HCT116 (cell line): ENCODE measurements at regions not wholly inside any gene's neighbourhood (a gene's known extent, or its start where the extent isn't known, plus 50 kb on each side); places are given as distances from the start of the nearest gene placed in this dataset.

Source experiments
- ATAC-seq: fragments of 200-7000 bp; cut with Tn5 transposase; 2 replicates; pipeline ENCODE4 v1.9.1; 2020; ENCODE audit warnings: mild to moderate bottlenecking, moderate library complexity
- BruUV-seq: library from RNA; stranded (reverse); fragments of 400-500 nt; replicated peaks from 2 replicates; lab custom pipeline; 2021; lab: Mats Ljungman, UMichigan
- CTCF ChIA-PET: fragments of 300-600 bp; sonication (Branson Sonifier 250); formaldehyde crosslinking; loops from one replicate; lab custom pipeline; 2021; ENCODE audit warnings: antibody characterized with exemption; lab: Charles Lee
- POLR2A ChIA-PET: fragments of 300-600, 350-600 bp; sonication (Branson Sonifier 250); formaldehyde crosslinking; loops from one replicate; lab custom pipeline; 2021; ENCODE audit warnings: antibody characterized with exemption; lab: Charles Lee
- RAD21 ChIA-PET, 2 experiments: fragments of 300-600 bp; sonication (Branson Sonifier 250); formaldehyde crosslinking; loops; one replicate each; lab custom pipeline; 2023; ENCODE audit warnings: low total read pairs in 2 of 2; ENCODE audit not compliant: uncharacterized antibody in 2 of 2, unreplicated experiment in 2 of 2, low non-redundant PET in 1 of 2; lab: Charles Lee
- DNase-seq: peaks from one replicate; pipeline ENCODE4 v3.0.0-alpha.2; 2010; ENCODE audit warnings: low read depth, low spot score
- H2AFZ ChIP-seq: fragments of 200-600 bp; shearing (Covaris generic), sonication (generic); 2 replicates; pipeline ENCODE4 v1.6.1; 2017; ENCODE audit warnings: low read depth, mixed run types, mixed read lengths, antibody characterized with exemption, low read length; ENCODE audit not compliant: poor library complexity, severe bottlenecking
- H3K27ac ChIP-seq: 2 replicates; pipeline ENCODE4 v1.5.1; 2012; ENCODE audit warnings: low read depth, low read length
- H3K27me3 ChIP-seq: fragments of 200-600 bp; sonication (generic); 2 replicates; pipeline ENCODE4 v1.6.1; 2016; ENCODE audit warnings: mixed run types, low read length, mixed read lengths; ENCODE audit not compliant: insufficient read depth
- H3K36me3 ChIP-seq, 2 experiments: fragments of 200-500 bp in 1 of 2; fragments of 200-600 bp in 1 of 2; sonication (Bioruptor generic) in 1 of 2; sonication (generic) in 1 of 2; 2 replicates each; pipeline versions ENCODE4 v1.5.1 to v1.6.1; 2014 to 2016; ENCODE audit warnings: low read length in 2 of 2, inconsistent platforms in 1 of 2, mixed read lengths in 1 of 2, mixed run types in 1 of 2; ENCODE audit not compliant: insufficient read depth in 2 of 2, control insufficient read depth in 1 of 2
- H3K4me1 ChIP-seq, 2 experiments: fragments of 200-600 bp in 1 of 2; sonication (generic) in 1 of 2; 2 replicates each; pipeline versions ENCODE4 v1.5.1 to v1.6.1; 2012 to 2017; ENCODE audit warnings: low read length in 2 of 2, inconsistent platforms in 1 of 2, mild to moderate bottlenecking in 1 of 2, mixed read lengths in 1 of 2, mixed run types in 1 of 2, moderate library complexity in 1 of 2; ENCODE audit not compliant: insufficient read depth in 2 of 2, control insufficient read depth in 1 of 2
- H3K4me2 ChIP-seq: fragments of 200-600 bp; sonication (generic); 2 replicates; pipeline ENCODE4 v1.6.1; 2017; ENCODE audit warnings: mixed run types, low read length, mixed read lengths
- H3K4me3 ChIP-seq, 2 experiments: fragments of 200-600 bp in 1 of 2; sonication (generic) in 1 of 2; replicated peaks in 1 of 2; 2 replicates each; pipeline ENCODE4 v1.5.1; 2011 to 2016; ENCODE audit warnings: low read length in 2 of 2, control low read depth in 1 of 2, low read depth in 1 of 2, mild to moderate bottlenecking in 1 of 2, mixed read lengths in 1 of 2, mixed run types in 1 of 2
- H3K79me2 ChIP-seq: fragments of 200-600 bp; sonication (generic); 2 replicates; pipeline ENCODE4 v1.6.1; 2017; ENCODE audit warnings: mild to moderate bottlenecking, mixed run types, low read length, moderate library complexity, mixed read lengths; ENCODE audit not compliant: insufficient read depth
- H3K9ac ChIP-seq: fragments of 200-600 bp; sonication (generic); 2 replicates; pipeline ENCODE4 v1.6.1; 2016; ENCODE audit warnings: low read length, mixed read lengths
- H3K9me2 ChIP-seq: fragments of 200-600 bp; sonication (generic), shearing (Covaris generic); 2 replicates; pipeline ENCODE4 v1.6.1; 2017; ENCODE audit warnings: mixed run types, mild to moderate bottlenecking, moderate library complexity; ENCODE audit not compliant: insufficient read depth
- H3K9me3 ChIP-seq, 2 experiments: fragments of 200-500 bp in 1 of 2; fragments of 200-600 bp in 1 of 2; sonication (Bioruptor generic) in 1 of 2; sonication (generic) in 1 of 2; 2 replicates each; pipeline ENCODE4 v1.6.1; 2014 to 2017; ENCODE audit warnings: low read length in 2 of 2, mixed read lengths in 2 of 2, inconsistent platforms in 1 of 2, low read depth in 1 of 2, mild to moderate bottlenecking in 1 of 2, mixed run types in 1 of 2, moderate library complexity in 1 of 2; ENCODE audit not compliant: control insufficient read depth in 1 of 2, insufficient read depth in 1 of 2
- H4K20me1 ChIP-seq: fragments of 200-600 bp; sonication (generic), shearing (Covaris generic); 2 replicates; pipeline ENCODE4 v1.6.1; 2017; ENCODE audit warnings: mixed run types, mild to moderate bottlenecking, moderate library complexity; ENCODE audit not compliant: insufficient read depth
- ATF3 ChIP-seq: IDR thresholded peaks from 2 replicates; pipeline ENCODE4 v1.6.1; 2012
- CBX3 ChIP-seq: IDR thresholded peaks from 2 replicates; pipeline ENCODE4 v1.6.1; 2012; ENCODE audit warnings: low read depth
- CEBPB ChIP-seq: IDR thresholded peaks from 2 replicates; pipeline ENCODE4 v1.6.1; 2012; ENCODE audit warnings: low read depth
- EGR1 ChIP-seq: IDR thresholded peaks from 2 replicates; pipeline ENCODE4 v1.6.1; 2012; ENCODE audit warnings: low read depth
- ELF1 ChIP-seq: IDR thresholded peaks from 2 replicates; pipeline ENCODE4 v1.6.1; 2012; ENCODE audit warnings: low read depth, borderline replicate concordance
- EZH2 ChIP-seq: fragments of 200-600 bp; sonication (generic); IDR thresholded peaks from 2 replicates; pipeline ENCODE4 v1.6.1; 2017; ENCODE audit warnings: antibody characterized with exemption, mixed run types
- FOSL1 ChIP-seq: IDR thresholded peaks from 2 replicates; pipeline ENCODE4 v1.6.1; 2012; ENCODE audit warnings: low read depth
- POLR2A ChIP-seq: IDR thresholded peaks from 2 replicates; pipeline ENCODE4 v1.7.0; 2011; ENCODE audit warnings: borderline replicate concordance; ENCODE audit not compliant: insufficient read depth, insufficient read length; ENCODE audit errors: extremely low read depth
- RAD21 ChIP-seq: IDR thresholded peaks from 2 replicates; pipeline ENCODE4 v1.6.1; 2012; ENCODE audit warnings: low read depth, mild to moderate bottlenecking
- REST ChIP-seq: IDR thresholded peaks from 2 replicates; pipeline ENCODE4 v1.6.1; 2012; ENCODE audit warnings: low read depth
- SRF ChIP-seq: IDR thresholded peaks from 2 replicates; pipeline ENCODE4 v1.6.1; 2012; ENCODE audit warnings: low read depth
- TCF7L2 ChIP-seq: IDR thresholded peaks from 2 replicates; pipeline ENCODE4 v1.7.0; 2011; ENCODE audit warnings: borderline replicate concordance, inconsistent platforms; ENCODE audit not compliant: insufficient read depth, insufficient read length; ENCODE audit errors: extremely low read depth
- ZBTB33 ChIP-seq: IDR thresholded peaks from 2 replicates; pipeline ENCODE4 v1.6.1; 2011; ENCODE audit warnings: mild to moderate bottlenecking, low read length, moderate library complexity; ENCODE audit not compliant: insufficient replicate concordance; ENCODE audit errors: extremely low read depth
- ZFX ChIP-seq: fragments of 450-650 bp; IDR thresholded peaks from 2 replicates; pipeline ENCODE4 v1.6.1; 2017
- ZNF274 ChIP-seq: fragments of 200-500 bp; sonication (Bioruptor generic); IDR thresholded peaks from 2 replicates; pipeline ENCODE4 v1.6.1; 2014; ENCODE audit warnings: mild to moderate bottlenecking, low read depth, low read length, inconsistent platforms
- intact Hi-C: fragments of 100-400 bp; cut with micrococcal nuclease; formaldehyde crosslinking; loops from 2 replicates; pipeline ENCODE4 v1.10.0; 2022

GRCh38 chr13:69495096-69495495 lies 612.5 kb upstream of the ATXN8OS start:
- Histone ChIP-seq H2AFZ (no peak overlapping the region), H3K27me3 (no peaks in the 10 kb centered on the region), H3K36me3 (no peaks in the 10 kb centered on the region), H4K20me1 (no peaks in the 10 kb centered on the region), H3K9me3 (peaks cover 0 to 6% of the 10 kb centered on the region in 2 experiments; a peak in 1 of 4 replicates), H3K79me2 (no peaks in the 10 kb centered on the region), H3K9ac (no peak overlapping the region), H3K4me3 (no peak overlapping the region), H3K4me1 (no peaks in the 10 kb centered on the region), H3K27ac (no peak overlapping the region), H3K9me2 (no peaks in the 10 kb centered on the region), H3K4me2 (no peak overlapping the region)
- ChIA-PET POLR2A (no interaction called here), CTCF (no interaction called here), RAD21 (no interaction called here)
- no peak for DNase-seq
- no peak for ATAC-seq
- no TSS peak for BruUV-seq
- no peak for TF ChIP-seq FOSL1
- TF ChIP-seq POLR2A: no peak
- no peak for TF ChIP-seq SRF
- TF ChIP-seq EZH2: no peak
- no peak for TF ChIP-seq RAD21
- no peak for TF ChIP-seq ZNF274
- TF ChIP-seq CBX3: no peak
- intact Hi-C loops: no loop called here

GRCh38 chr13:69487576-69487975 lies 620.0 kb upstream of the ATXN8OS start:
- RAD21 ChIA-PET: no interaction called here
- CTCF ChIA-PET: no interaction called here
- Histone ChIP-seq H3K79me2 (no peaks in the 10 kb centered on the region), H3K9me2 (no peaks in the 10 kb centered on the region), H3K36me3 (no peaks in the 10 kb centered on the region), H3K9me3 (peaks cover 6 to 14% of the 10 kb centered on the region in 2 experiments; a peak in 2 of 4 replicates), H3K9ac (no peak overlapping the region), H2AFZ (no peak overlapping the region), H4K20me1 (no peaks in the 10 kb centered on the region), H3K4me1 (no peaks in the 10 kb centered on the region), H3K27me3 (no peaks in the 10 kb centered on the region), H3K4me2 (no peak overlapping the region), H3K27ac (no peak overlapping the region), H3K4me3 (no peak overlapping the region)
- BruUV-seq: no TSS peak
- intact Hi-C loops: no loop called here
- DNase-seq (no peak), ATAC-seq (no peak)
- TF ChIP-seq CEBPB (no peak), FOSL1 (no peak), EGR1 (no peak), ELF1 (no peak), POLR2A (no peak), ATF3 (no peak), CBX3 (no peak), TCF7L2 (no peak), EZH2 (no peak), ZFX (no peak), ZBTB33 (no peak), RAD21 (no peak), REST (no peak)
- POLR2A ChIA-PET: no interaction called here
